Tibial nerve (tissue), 4 donors: ENCODE measurements at regions not wholly inside any gene's neighbourhood (a gene's known extent, or its start where the extent isn't known, plus 50 kb on each side); places are given as distances from the start of the nearest gene placed in this dataset. TPM values are rescaled to one million over a fixed set of nuclear protein-coding genes. Genes with fewer than 3 reads are reported as not detected.
"Not testable (repeated sequence)": the region's sequence is repeated elsewhere in the genome, so short reads cannot be mapped to it uniquely, and the experiment has no call there.

Experiments used
- DNase-seq, 2 donors: peaks; one replicate each; pipeline ENCODE4 v3.0.0-alpha.2; 2019; ENCODE audit warnings: low spot score in 2 of 2
- H3K27ac ChIP-seq, 4 donors: fragments of 200-600 bp; sonication (generic) in 3 of 4; one replicate each; pipeline ENCODE4 v1.5.1; 2017 to 2019; ENCODE audit warnings: mild to moderate bottlenecking in 1 of 4
- H3K27me3 ChIP-seq, 2 donors: fragments of 200-600 bp; sonication (generic) in 1 of 2; one replicate each; pipeline versions ENCODE4 v1.5.1 to v1.6.0; 2017 to 2019
- H3K36me3 ChIP-seq, 3 donors: fragments of 200-600 bp; sonication (generic); one replicate each; pipeline ENCODE4 v1.5.1; 2018 to 2019
- H3K4me1 ChIP-seq, 4 donors: fragments of 200-600 bp; sonication (generic) in 3 of 4; one replicate each; pipeline ENCODE4 v1.5.1; 2017 to 2019
- H3K4me3 ChIP-seq, 4 donors: fragments of 200-600 bp; sonication (generic) in 3 of 4; one replicate each; pipeline ENCODE4 v1.5.1; 2017 to 2019; ENCODE audit warnings: mild to moderate bottlenecking in 1 of 4, moderate library complexity in 1 of 4
- H3K9me3 ChIP-seq, 4 donors: fragments of 200-600 bp; sonication (generic) in 3 of 4; one replicate each; pipeline ENCODE4 v1.5.1; 2017 to 2019
- EP300 ChIP-seq, 2 donors: sonication (generic); formaldehyde crosslinking; IDR thresholded peaks; one replicate each; pipeline ENCODE4 v1.6.1; 2017; ENCODE audit warnings: antibody characterized with exemption in 2 of 2, mild to moderate bottlenecking in 1 of 2
- POLR2A ChIP-seq, 2 donors: fragments of 450-650 bp; IDR thresholded peaks; one replicate each; pipeline ENCODE4 v1.6.1; 2017; ENCODE audit warnings: antibody characterized with exemption in 2 of 2, mild to moderate bottlenecking in 2 of 2, moderate library complexity in 2 of 2
- WGBS, 2 donors: methylation state at CpG; one replicate each; pipeline ENCODE4 v1.1.5; 2018; 5-methylcytosine and 5-hydroxymethylcytosine counted together
- small RNA-seq: library from RNA; depleted of rRNA; stranded (forward); fragments of <200 nt; gene quantifications from one replicate; pipeline ENCODE3, GENCODE V24; 2016
- TF ChIP-seq, protein P1 (sequence below), 5 experiments: fragments of 200-600 bp in 3 of 5; fragments of 450-650 bp in 2 of 5; sonication (generic) in 3 of 5; IDR thresholded peaks; one replicate each; pipeline ENCODE4 v1.5.1; 2016 to 2019; ENCODE audit warnings: antibody characterized with exemption in 5 of 5, mild to moderate bottlenecking in 3 of 5, moderate library complexity in 2 of 5

GRCh38 chrX:142266417-142266816, 61.3 kb upstream of the MAGEC2 start:
- DNase-seq, result no peak
- no peaks in the 10 kb centered on the region for H3K9me3 ChIP-seq
- H3K4me3 ChIP-seq, result no peak overlapping the region
- H3K36me3 ChIP-seq, result no peaks in the 10 kb centered on the region
- 88 to 96% methylated on average over 6 to 10 of the region's 10 CpGs for WGBS, 2 donors
- H3K4me1 ChIP-seq, result no peaks in the 10 kb centered on the region
- TF ChIP-seq, protein P1, sequence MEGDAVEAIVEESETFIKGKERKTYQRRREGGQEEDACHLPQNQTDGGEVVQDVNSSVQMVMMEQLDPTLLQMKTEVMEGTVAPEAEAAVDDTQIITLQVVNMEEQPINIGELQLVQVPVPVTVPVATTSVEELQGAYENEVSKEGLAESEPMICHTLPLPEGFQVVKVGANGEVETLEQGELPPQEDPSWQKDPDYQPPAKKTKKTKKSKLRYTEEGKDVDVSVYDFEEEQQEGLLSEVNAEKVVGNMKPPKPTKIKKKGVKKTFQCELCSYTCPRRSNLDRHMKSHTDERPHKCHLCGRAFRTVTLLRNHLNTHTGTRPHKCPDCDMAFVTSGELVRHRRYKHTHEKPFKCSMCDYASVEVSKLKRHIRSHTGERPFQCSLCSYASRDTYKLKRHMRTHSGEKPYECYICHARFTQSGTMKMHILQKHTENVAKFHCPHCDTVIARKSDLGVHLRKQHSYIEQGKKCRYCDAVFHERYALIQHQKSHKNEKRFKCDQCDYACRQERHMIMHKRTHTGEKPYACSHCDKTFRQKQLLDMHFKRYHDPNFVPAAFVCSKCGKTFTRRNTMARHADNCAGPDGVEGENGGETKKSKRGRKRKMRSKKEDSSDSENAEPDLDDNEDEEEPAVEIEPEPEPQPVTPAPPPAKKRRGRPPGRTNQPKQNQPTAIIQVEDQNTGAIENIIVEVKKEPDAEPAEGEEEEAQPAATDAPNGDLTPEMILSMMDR (IDR thresholded peaks at IDR 0.05), result no peak
- TF ChIP-seq EP300 (IDR thresholded peaks at IDR 0.05) (no peak), POLR2A (IDR thresholded peaks at IDR 0.05) (no peak)
- H3K27me3 ChIP-seq, result no peaks in the 10 kb centered on the region
- no peak overlapping the region for H3K27ac ChIP-seq

- H3K4me3 ChIP-seq, H3K9me3 ChIP-seq, H3K27me3 ChIP-seq, DNase-seq, H3K36me3 ChIP-seq, H3K4me1 ChIP-seq, H3K27ac ChIP-seq: not testable (repeated sequence)
- WGBS, 2 donors, result 89 to 100% methylated on average over 3 to 16 of the region's 16 CpGs
Observed at GRCh38 chrX:142265549-142265948, 60.5 kb upstream of the MAGEC2 start.

- no peak for DNase-seq
- Histone ChIP-seq H3K27me3 (no peaks in the 10 kb centered on the region), H3K9me3 (no peaks in the 10 kb centered on the region), H3K36me3 (no peaks in the 10 kb centered on the region), H3K4me1 (no peaks in the 10 kb centered on the region), H3K27ac (no peak overlapping the region), H3K4me3 (no peak overlapping the region)
- TF ChIP-seq EP300 (IDR thresholded peaks at IDR 0.05) (no peak), POLR2A (IDR thresholded peaks at IDR 0.05) (no peak)
- TF ChIP-seq, protein P1 (IDR thresholded peaks at IDR 0.05), result no peak
- 69 to 74% methylated on average over 3 of the region's 3 CpGs for WGBS, 2 donors
Observed at GRCh38 chrX:142256935-142257334, 51.8 kb upstream of the MAGEC2 start.

Small RNA genes in the stretch of these regions (small RNA-seq; reads per million reads assigned to genes)
- gene RNA5SP516, result not detected
